ENCODE measurements at regions not wholly inside any gene's neighbourhood (a gene's known extent, or its start where the extent isn't known, plus 50 kb on each side); places are given as distances from the start of the nearest gene placed in this dataset.

DNA sequence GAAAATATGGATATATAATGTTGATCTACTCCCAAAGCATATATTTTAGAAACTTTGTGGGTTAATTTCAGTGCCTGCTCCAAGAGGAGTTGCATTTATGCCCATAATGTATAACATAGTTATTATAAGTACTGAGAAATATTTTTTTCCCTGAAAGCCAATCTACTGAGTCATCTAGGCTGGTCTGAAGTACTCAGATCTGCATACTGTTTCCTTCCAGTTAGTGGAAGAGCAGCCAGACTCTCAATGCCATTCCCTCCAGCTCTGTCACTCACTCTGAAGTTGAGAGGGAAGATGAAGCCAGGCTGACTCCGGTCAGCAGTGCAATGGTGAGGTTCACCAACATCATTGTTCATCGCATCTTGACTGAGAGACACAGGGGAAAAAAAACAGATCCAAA lies 505.1 kb downstream of the PPARGC1A start:
- Histone ChIP-seq H3K4me1 (ENCODE audit: control insufficient read depth, insufficient read depth, low read length) (no peaks in the 10 kb centered on the region), H3K27ac (ENCODE audit: low read length) (no peak overlapping the region), H3K9me3 (ENCODE audit: control insufficient read depth, insufficient read depth, low read depth, low read length) (no peaks in the 10 kb centered on the region), H3K36me3 (ENCODE audit: control insufficient read depth, insufficient read depth, low read length) (no peaks in the 10 kb centered on the region), H3K4me3 (ENCODE audit: low read depth in 2 of 2, low read length in 2 of 2) (no peak overlapping the region), H3K27me3 (ENCODE audit: control insufficient read depth, insufficient read depth, low read length) (no peaks in the 10 kb centered on the region)
- POLR2A ChIA-PET: no interaction called here
- BruUV-seq (replicated peaks): no TSS peak
- TF ChIP-seq, protein P1, sequence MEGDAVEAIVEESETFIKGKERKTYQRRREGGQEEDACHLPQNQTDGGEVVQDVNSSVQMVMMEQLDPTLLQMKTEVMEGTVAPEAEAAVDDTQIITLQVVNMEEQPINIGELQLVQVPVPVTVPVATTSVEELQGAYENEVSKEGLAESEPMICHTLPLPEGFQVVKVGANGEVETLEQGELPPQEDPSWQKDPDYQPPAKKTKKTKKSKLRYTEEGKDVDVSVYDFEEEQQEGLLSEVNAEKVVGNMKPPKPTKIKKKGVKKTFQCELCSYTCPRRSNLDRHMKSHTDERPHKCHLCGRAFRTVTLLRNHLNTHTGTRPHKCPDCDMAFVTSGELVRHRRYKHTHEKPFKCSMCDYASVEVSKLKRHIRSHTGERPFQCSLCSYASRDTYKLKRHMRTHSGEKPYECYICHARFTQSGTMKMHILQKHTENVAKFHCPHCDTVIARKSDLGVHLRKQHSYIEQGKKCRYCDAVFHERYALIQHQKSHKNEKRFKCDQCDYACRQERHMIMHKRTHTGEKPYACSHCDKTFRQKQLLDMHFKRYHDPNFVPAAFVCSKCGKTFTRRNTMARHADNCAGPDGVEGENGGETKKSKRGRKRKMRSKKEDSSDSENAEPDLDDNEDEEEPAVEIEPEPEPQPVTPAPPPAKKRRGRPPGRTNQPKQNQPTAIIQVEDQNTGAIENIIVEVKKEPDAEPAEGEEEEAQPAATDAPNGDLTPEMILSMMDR (IDR thresholded peaks at IDR 0.05): no peak
- TF ChIP-seq POLR2AphosphoS5 (IDR thresholded peaks at IDR 0.05; ENCODE audit: low read depth, low read length) (no peak), REST (IDR thresholded peaks at IDR 0.05; ENCODE audit: insufficient read depth in 1 of 2, low read depth in 2 of 2, low read length in 1 of 2) (no peak), SIN3A (IDR thresholded peaks at IDR 0.05; ENCODE audit: borderline replicate concordance, insufficient read depth, low read depth, low read length) (no peak), TCF7L2 (IDR thresholded peaks at IDR 0.05; ENCODE audit: low read depth, low read length) (no peak)
- in situ Hi-C loops (cut with HindIII; ENCODE audit: low pct_unique_long_range_greater_than_20kb, low sequenced_read_pairs): no loop called here
- ATAC-seq (no peak), DNase-seq (ENCODE audit: low read depth, low spot score) (no peak)
- intact Hi-C loops (cut with micrococcal nuclease; ENCODE audit: unreplicated experiment): no loop called here
- CTCF ChIA-PET: no interaction called here

- in situ Hi-C loops (cut with HindIII; ENCODE audit: low pct_unique_long_range_greater_than_20kb, low sequenced_read_pairs) (no loop called here), intact Hi-C loops (cut with micrococcal nuclease; ENCODE audit: unreplicated experiment) (no loop called here)
- Histone ChIP-seq H3K4me3 (ENCODE audit: low read depth in 2 of 2, low read length in 2 of 2) (no peak overlapping the region), H3K9me3 (ENCODE audit: control insufficient read depth, insufficient read depth, low read depth, low read length) (no peaks in the 10 kb centered on the region), H3K27ac (ENCODE audit: low read length) (no peak overlapping the region), H3K4me1 (ENCODE audit: control insufficient read depth, insufficient read depth, low read length) (no peaks in the 10 kb centered on the region), H3K27me3 (ENCODE audit: control insufficient read depth, insufficient read depth, low read length) (no peaks in the 10 kb centered on the region), H3K36me3 (ENCODE audit: control insufficient read depth, insufficient read depth, low read length) (no peaks in the 10 kb centered on the region)
- TF ChIP-seq, protein P1 (IDR thresholded peaks at IDR 0.05): no peak
- no peak for TF ChIP-seq TCF7L2 (IDR thresholded peaks at IDR 0.05; ENCODE audit: low read depth, low read length)
- TF ChIP-seq POLR2AphosphoS5 (IDR thresholded peaks at IDR 0.05; ENCODE audit: low read depth, low read length): no peak
- no peak for TF ChIP-seq REST (IDR thresholded peaks at IDR 0.05; ENCODE audit: insufficient read depth in 1 of 2, low read depth in 2 of 2, low read length in 1 of 2)
- no peak for TF ChIP-seq SIN3A (IDR thresholded peaks at IDR 0.05; ENCODE audit: borderline replicate concordance, insufficient read depth, low read depth, low read length)
- CTCF ChIA-PET: interaction anchor here (0.5 kb wide), 1 partner anchor 1036 kb away, joined by 3 read pairs; no protein-coding TSS in a partner anchor
- POLR2A ChIA-PET: no interaction called here
- BruUV-seq (replicated peaks): no TSS peak
- DNase-seq (ENCODE audit: low read depth, low spot score): no peak
- ATAC-seq: no peak
Observed at GRCh38 chr4:23382879-23383278, 507.0 kb downstream of the PPARGC1A start.
